OCI-LY7 (cell line): ENCODE measurements at regions not wholly inside any gene's neighbourhood (a gene's known extent, or its start where the extent isn't known, plus 50 kb on each side); places are given as distances from the start of the nearest gene placed in this dataset.

Source experiments
- EZH2phosphoT487 ChIP-seq: fragments of 200-600 bp; sonication (generic); IDR thresholded peaks from 2 replicates; pipeline ENCODE4 v1.6.1; 2018; ENCODE audit warnings: low read depth, borderline replicate concordance, mild to moderate bottlenecking, mixed run types, antibody characterized with exemption, low read length, moderate library complexity, mixed read lengths
- TF ChIP-seq, protein P1 (sequence below): fragments of 200-600 bp; sonication (generic); conservative IDR thresholded peaks from 2 replicates; pipeline ENCODE4 v1.5.1; 2014; ENCODE audit warnings: mild to moderate bottlenecking, antibody characterized with exemption, low read length, moderate library complexity, mixed read lengths

- TF ChIP-seq, protein P1, sequence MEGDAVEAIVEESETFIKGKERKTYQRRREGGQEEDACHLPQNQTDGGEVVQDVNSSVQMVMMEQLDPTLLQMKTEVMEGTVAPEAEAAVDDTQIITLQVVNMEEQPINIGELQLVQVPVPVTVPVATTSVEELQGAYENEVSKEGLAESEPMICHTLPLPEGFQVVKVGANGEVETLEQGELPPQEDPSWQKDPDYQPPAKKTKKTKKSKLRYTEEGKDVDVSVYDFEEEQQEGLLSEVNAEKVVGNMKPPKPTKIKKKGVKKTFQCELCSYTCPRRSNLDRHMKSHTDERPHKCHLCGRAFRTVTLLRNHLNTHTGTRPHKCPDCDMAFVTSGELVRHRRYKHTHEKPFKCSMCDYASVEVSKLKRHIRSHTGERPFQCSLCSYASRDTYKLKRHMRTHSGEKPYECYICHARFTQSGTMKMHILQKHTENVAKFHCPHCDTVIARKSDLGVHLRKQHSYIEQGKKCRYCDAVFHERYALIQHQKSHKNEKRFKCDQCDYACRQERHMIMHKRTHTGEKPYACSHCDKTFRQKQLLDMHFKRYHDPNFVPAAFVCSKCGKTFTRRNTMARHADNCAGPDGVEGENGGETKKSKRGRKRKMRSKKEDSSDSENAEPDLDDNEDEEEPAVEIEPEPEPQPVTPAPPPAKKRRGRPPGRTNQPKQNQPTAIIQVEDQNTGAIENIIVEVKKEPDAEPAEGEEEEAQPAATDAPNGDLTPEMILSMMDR, result no peak
- TF ChIP-seq EZH2phosphoT487, result no peak
Observed at GRCh38 chr5:57552033-57552432, 69.4 kb upstream of the ACTBL2 start.
